ENCODE measurements at regions not wholly inside any gene's neighbourhood (a gene's known extent, or its start where the extent isn't known, plus 50 kb on each side); places are given as distances from the start of the nearest gene placed in this dataset.

DNA sequence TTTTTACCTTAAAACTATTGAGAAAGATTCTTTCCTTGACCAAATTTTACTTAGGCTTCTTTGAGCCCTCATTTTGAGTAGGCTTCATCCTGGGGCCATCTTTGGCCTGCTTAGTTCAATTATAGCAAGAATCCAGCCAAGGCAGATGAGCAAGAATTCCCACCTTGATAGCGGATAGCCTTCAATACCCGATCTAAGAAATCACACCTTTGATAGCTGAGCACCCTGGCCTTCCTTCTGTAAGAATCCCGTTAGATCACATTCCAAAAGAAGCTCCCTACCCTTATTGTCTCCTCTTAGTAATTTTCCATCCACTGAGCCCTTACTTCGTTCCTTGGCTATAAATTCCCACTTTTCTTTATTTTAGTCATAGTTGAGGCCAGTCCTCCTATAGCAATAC, 275.4 kb upstream of the ROBO1 start:
- H3K36me3 ChIP-seq (ENCODE audit: control insufficient read depth, insufficient read depth, low read length): no peaks in the 10 kb centered on the region
- TF ChIP-seq, protein P1, sequence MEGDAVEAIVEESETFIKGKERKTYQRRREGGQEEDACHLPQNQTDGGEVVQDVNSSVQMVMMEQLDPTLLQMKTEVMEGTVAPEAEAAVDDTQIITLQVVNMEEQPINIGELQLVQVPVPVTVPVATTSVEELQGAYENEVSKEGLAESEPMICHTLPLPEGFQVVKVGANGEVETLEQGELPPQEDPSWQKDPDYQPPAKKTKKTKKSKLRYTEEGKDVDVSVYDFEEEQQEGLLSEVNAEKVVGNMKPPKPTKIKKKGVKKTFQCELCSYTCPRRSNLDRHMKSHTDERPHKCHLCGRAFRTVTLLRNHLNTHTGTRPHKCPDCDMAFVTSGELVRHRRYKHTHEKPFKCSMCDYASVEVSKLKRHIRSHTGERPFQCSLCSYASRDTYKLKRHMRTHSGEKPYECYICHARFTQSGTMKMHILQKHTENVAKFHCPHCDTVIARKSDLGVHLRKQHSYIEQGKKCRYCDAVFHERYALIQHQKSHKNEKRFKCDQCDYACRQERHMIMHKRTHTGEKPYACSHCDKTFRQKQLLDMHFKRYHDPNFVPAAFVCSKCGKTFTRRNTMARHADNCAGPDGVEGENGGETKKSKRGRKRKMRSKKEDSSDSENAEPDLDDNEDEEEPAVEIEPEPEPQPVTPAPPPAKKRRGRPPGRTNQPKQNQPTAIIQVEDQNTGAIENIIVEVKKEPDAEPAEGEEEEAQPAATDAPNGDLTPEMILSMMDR (IDR thresholded peaks at IDR 0.05; ENCODE audit: insufficient read depth, low read length, poor library complexity, severe bottlenecking): no peak
- no peak overlapping the region for H3K4me3 ChIP-seq (replicated peaks; ENCODE audit: low read depth, low read length)

GRCh38 chr3:80040067-80040466, 272.3 kb upstream of the ROBO1 start:
- no peak overlapping the region for H3K4me3 ChIP-seq (replicated peaks; ENCODE audit: low read depth, low read length)
- TF ChIP-seq, protein P1 (IDR thresholded peaks at IDR 0.05; ENCODE audit: insufficient read depth, low read length, poor library complexity, severe bottlenecking): no peak
- DNase-seq (ENCODE audit: extremely low read depth, insufficient read length): no peak
- H3K36me3 ChIP-seq (ENCODE audit: control insufficient read depth, insufficient read depth, low read length): no peaks in the 10 kb centered on the region
- H3K27me3 ChIP-seq (replicated peaks; ENCODE audit: control insufficient read depth, insufficient read depth, low read length): no peaks in the 10 kb centered on the region

More for the DNA sequence above, 275.4 kb upstream of the ROBO1 start:
- H3K27me3 ChIP-seq (replicated peaks; ENCODE audit: control insufficient read depth, insufficient read depth, low read length): no peaks in the 10 kb centered on the region
- DNase-seq (ENCODE audit: extremely low read depth, insufficient read length): no peak

DNA sequence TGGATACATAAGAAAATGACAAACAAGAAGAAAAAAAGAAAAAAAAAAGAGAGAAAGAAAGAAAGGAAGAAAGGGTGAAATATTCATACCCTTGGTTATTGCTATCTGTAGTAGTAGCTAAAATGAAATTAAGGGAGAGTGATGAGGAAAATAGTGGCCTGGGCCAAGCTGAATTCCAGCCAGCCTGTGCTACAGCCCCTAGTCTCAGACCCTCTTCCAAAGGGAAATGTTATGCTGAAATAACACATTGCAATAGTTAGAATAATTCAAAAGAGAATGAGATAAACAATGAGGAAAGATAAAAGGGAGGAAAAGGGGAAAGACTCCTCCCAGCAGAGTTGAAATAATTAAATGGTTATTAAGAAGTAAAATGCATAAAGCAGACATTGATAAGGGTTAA, 268.4 kb upstream of the ROBO1 start:
- no peaks in the 10 kb centered on the region for H3K27me3 ChIP-seq (replicated peaks; ENCODE audit: control insufficient read depth, insufficient read depth, low read length)
- DNase-seq (ENCODE audit: extremely low read depth, insufficient read length): no peak
- no peaks in the 10 kb centered on the region for H3K36me3 ChIP-seq (ENCODE audit: control insufficient read depth, insufficient read depth, low read length)
- TF ChIP-seq, protein P1 (IDR thresholded peaks at IDR 0.05; ENCODE audit: insufficient read depth, low read length, poor library complexity, severe bottlenecking): no peak
- no peak overlapping the region for H3K4me3 ChIP-seq (replicated peaks; ENCODE audit: low read depth, low read length)

DNA sequence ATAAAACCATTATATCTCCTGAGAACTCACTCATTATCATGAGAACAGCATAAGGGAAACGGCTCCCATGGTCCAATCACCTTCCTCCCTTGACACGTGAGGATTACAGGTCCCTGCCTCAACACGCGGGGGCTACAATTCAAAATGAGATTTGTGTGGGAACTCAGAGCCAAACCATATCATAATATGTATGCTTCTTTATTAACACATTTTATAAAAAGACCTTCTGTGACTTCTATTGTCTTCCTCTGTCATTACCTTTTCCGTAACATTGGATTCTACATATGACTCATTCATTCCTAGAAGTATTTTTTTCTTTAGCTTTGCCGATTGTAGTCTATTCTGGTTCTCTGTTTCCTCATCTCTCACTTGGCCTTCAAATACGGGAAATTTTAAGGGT, 267.2 kb upstream of the ROBO1 start:
- no peak for DNase-seq (ENCODE audit: extremely low read depth, insufficient read length)
- no peak overlapping the region for H3K4me3 ChIP-seq (replicated peaks; ENCODE audit: low read depth, low read length)
- H3K27me3 ChIP-seq (replicated peaks; ENCODE audit: control insufficient read depth, insufficient read depth, low read length): no peaks in the 10 kb centered on the region
- no peaks in the 10 kb centered on the region for H3K36me3 ChIP-seq (ENCODE audit: control insufficient read depth, insufficient read depth, low read length)
- TF ChIP-seq, protein P1 (IDR thresholded peaks at IDR 0.05; ENCODE audit: insufficient read depth, low read length, poor library complexity, severe bottlenecking): no peak

GRCh38 chr3:80023010-80023409, 255.2 kb upstream of the ROBO1 start:
- Histone ChIP-seq H3K27me3 (replicated peaks; ENCODE audit: control insufficient read depth, insufficient read depth, low read length) (no peaks in the 10 kb centered on the region), H3K4me3 (replicated peaks; ENCODE audit: low read depth, low read length) (no peak overlapping the region), H3K36me3 (ENCODE audit: control insufficient read depth, insufficient read depth, low read length) (no peaks in the 10 kb centered on the region)
- DNase-seq (ENCODE audit: extremely low read depth, insufficient read length): no peak
- TF ChIP-seq, protein P1 (IDR thresholded peaks at IDR 0.05; ENCODE audit: insufficient read depth, low read length, poor library complexity, severe bottlenecking): no peak

- TF ChIP-seq, protein P1 (IDR thresholded peaks at IDR 0.05; ENCODE audit: insufficient read depth, low read length, poor library complexity, severe bottlenecking): no peak
- Histone ChIP-seq H3K4me3 (replicated peaks; ENCODE audit: low read depth, low read length) (no peak overlapping the region), H3K36me3 (ENCODE audit: control insufficient read depth, insufficient read depth, low read length) (no peaks in the 10 kb centered on the region), H3K27me3 (replicated peaks; ENCODE audit: control insufficient read depth, insufficient read depth, low read length) (no peaks in the 10 kb centered on the region)
- no peak for DNase-seq (ENCODE audit: extremely low read depth, insufficient read length)
These were observed 250.6 kb upstream of the ROBO1 start for GRCh38 chr3:80018375-80018774.

All from GM06990 (cell line).